NCI-H146 treated with DMSO at 0.1 percent for 48 hours (cell line): ENCODE measurements at regions not wholly inside any gene's neighbourhood (a gene's known extent, or its start where the extent isn't known, plus 50 kb on each side); places are given as distances from the start of the nearest gene placed in this dataset.

ENCODE experiments used
- DNase-seq: peaks from one replicate; lab custom pipeline; 2025; ENCODE audit not compliant: unreplicated experiment; lab: John Stamatoyannopoulos, UW

DNA sequence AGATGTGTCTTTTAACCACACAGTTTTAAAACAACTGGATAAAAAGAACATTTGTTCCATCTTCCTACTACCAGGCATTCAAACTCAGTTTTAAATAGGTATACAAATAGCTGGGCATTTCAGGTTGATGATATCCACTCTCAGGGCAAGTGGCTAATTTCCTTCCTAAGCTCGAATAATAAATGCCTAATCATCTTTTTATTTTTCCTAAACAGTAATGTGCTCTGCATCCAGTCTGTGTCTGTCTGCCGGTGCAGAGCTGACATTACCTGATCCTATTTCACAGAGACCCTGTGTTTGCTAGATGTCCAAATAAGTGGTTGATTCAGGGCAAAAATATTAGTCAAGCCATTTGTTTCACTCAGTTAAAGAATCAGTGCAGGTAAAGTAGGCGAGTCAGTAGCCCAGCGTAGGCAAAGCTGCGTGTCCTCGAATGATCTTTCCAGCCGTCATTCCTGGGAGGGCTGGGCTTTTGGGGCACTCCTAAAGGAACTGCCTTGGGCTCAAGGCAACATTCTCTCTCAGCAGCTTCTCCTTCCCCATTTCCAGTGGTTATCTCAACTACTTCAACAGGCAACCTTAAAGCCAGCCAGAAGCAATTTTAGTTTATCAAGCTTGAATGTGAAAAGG lies 74.2 kb upstream of the BMP2 start:
- no peak for DNase-seq

DNA sequence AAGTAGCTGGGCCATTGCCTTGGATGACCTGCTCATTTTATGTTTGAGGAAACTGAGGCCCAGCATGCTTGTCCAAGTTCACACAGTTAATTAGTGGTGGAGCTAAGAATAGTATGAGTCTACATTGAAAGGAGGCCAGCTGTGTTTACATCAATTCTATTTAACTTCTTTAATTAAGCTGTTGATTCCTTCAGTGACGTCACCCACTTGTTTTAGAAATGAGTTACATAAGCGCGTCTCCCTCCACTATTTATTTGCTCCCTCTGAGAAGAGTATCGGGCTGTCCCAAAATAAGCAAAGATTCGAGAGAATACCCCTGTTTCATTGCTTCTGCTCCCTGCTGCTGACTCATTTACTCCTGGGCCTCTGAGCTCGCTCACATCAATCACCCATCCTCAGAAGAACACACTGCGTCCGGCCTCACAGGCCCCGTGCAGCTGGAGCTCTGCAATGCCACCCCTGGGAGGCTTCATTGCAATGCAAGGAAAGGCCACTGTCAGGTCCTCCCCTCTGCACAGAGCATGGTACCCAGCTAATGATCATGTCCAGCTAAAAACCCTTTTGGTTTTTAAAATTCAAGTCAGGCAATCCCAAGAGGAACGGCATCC lies 74.8 kb upstream of the BMP2 start:
- peak; percentile 16 for DNase-seq

DNA sequence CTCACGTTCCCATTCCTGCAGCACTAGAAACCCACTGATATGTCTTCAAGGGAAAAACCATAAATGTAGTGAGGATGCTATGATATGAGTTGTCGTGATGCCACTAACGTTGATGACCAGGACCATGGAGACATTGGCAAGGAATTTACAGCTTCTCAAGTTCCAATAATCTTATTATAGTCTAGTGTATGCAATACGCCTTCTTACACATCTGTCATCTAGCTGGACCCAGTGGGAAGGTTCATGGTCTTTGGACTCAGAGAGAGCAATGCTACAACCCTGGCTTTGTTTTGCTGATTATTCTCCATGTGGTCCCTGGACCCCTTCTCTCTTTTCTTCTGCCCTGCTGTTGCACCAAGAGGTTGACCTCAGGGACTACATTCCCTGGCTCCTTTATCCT lies 76.0 kb upstream of the BMP2 start:
- no peak for DNase-seq

DNA sequence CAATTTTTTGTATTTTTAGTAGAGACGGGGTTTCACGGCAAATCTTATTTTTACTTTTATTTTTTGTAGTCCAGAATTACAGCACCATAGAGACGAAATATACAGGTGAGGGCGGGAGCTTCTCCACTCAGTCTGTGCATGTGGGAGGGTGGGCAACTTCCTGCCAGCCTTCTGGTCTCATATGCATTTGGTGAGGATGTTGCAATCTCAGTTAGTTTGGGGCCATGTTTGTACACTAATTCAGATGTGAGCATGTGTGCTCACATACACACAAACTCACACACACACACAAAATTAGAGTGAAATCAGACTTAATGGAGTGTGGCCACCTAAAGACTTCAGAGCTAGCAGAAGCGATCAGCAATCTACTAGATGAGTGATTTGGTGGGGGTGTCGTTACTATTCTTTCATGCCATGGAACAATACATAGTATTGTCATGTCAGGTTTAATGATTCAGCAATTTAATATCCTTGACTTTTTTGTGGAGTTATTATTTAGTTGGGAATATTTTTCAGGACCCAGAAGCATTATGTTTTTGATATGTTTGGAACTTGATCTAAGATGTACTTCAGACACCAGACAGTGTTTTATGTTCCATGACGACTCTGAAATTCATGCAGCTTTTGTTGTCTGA lies 78.0 kb upstream of the BMP2 start:
- no peak for DNase-seq

DNA sequence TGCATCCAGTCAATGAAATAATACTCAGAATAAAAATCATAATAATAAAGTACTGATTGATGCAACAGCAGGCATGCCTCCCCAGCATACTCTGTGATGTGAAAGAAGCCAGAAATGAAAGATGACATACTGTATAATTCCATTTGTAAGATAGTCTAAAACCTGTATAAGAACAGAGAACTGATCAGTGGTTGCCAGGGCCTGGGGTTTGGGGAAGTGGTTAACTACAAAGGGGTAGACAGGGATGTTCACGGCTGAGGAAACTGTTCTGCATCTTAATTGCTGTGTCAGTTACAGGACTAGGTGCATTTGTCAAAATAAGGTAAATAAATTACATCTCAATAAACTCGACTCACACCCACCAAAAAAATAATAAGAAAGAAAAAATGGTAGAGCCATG lies 81.3 kb upstream of the BMP2 start:
- no peak for DNase-seq

DNA sequence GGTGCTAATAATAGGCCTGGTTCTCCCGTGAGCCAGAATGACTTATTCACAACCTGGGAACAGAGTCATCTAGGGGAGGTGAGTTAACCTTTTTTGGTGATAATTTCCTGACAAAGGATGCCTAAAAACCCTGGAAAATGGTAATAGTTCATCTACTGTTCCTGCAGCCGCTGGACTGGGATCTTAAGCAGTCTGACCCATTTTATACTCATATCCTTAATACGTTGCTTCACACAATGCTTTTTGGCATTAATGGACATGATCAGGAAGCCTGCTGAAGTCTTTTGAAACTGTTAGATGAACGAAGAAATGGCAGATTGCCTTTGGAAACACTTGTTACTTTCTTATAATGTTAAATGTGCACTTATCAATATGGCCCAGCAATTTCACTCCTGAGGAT lies 81.9 kb upstream of the BMP2 start:
- no peak for DNase-seq

DNA sequence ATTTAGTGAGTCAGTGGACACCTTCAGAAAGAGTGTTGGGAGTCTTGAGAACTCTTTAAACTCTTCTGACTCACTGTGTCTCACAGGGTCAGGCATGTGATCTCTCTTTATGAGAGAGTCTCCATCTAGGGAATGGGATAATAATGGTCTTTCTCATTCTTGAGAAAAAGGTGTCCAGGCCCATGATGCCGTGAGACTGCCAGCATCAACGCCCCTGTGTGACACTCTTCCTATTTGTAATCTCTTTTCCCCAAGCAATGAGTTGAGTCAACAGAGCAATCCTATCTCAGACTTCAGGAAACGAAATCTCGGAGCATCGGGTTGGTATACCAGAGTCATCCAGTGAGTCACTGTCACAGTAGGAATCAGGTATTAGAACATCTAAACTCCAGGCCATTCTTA lies 82.3 kb upstream of the BMP2 start:
- no peak for DNase-seq

DNA sequence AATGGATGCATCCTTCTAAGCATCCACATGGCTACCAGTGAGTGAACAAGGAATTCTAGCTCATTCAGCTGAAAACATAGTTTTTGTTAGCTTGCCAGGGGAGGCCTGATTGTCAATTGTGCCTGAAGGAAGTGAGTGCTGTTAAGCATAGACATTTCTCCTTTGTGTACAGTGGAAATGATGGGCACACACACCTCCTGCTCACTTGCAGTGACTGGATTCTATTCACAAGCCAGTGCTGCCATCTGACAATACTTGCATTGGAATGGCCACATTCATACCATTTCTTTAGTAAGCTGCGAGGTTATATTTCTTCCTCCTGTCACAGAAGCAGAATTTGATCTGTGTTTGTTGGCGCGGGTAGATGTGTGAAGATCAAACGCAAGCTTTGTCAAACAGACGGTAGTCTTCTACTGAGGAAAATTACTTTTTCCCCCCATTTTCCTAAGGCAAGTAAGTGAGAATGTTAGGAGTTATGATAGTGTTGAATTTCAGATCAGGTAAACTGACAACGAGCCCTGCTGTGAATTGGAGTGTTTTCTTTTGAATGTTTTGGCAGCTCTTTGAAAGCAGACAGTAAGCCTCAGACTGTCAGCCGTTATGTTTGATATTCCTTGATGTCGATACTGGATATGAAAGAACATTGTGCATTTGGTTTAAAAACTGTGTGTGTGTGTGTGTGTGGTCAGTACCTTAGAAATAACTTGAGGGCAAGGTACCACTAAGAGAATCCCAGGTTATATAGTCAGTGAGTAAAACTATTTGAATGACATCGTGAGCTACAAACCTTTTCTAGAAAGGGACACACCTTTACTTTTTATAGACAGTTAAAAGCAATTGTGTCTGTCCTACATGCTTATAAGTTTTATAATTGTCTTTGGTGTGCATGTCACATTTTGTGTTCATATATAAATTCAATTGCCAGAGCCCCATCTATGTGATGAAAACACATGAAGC lies 84.2 kb upstream of the BMP2 start:
- DNase-seq = no peak

DNA sequence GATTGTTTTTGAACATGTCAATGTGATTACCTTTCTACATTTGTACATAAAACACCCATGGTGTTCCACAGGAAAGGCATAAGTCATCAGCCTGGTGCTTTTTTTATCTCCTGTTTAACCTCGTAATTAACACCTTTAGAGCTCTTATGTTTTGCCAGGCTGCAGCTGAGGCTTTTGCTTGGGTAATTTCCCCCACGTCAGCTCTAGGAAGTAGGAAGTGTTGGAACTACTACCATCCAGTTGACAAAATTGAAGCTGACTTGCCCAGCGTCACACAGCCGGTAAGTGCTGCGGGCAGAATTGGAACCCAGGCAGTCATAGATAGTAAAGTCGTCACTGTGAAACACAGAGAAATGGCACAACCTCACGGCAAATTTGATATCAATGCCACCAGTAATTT lies 86.6 kb upstream of the BMP2 start:
- DNase-seq = peak; percentile 8

DNA sequence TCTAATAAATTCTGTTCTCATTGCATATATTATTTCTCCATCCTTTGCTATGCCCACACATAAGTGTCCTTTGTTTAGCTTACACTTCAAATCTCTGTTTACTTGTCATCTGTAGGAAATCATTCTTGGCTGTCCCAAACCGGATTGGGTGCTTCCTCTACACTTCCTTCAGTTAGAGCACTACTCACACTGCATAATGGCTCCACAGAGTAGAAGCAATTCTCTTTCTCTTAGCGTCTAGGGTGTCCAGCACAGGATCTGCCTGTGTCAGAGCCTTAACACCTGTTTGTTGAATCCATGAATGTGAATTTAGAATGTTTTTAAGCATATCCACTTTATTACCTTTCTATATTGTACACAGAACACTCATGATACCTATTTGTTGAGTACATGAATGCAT lies 87.0 kb upstream of the BMP2 start:
- DNase-seq = no peak

DNA sequence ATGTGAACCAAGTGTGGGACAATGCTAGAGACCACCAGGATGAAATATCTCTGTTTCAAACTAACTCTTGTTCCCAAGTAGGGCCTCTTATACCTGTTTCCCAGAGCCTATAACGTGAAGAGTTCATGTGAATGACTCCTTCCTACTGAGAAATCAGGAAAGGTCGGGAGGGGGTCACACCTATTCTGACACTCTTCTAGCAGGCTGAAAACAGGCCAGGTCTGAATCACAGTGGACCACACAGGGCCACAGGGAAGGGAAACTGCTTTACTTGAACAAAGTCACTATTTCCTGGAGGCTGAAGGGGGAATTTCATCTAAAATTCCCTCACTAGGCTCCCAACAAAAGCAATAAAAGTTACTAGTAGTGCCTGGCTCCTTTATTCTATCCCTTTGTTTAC lies 88.4 kb upstream of the BMP2 start:
- DNase-seq = no peak

DNA sequence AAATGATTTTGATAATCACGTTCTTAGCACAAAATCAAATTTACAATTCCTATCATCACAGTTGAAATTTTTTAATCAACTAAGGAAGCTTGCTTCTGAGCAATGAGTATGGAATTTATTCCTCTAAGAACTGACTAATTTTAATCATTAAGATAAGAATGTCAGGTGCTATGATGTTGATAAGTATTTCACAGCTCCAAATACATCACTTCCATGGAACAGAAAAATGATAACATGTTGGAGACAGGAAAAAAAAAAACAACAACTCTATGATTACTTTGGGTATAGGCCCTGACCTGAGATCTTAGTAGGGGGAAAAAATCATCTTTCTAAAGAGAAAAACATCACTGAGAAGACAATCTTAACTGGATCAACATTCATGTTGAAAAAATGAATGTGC lies 89.4 kb upstream of the BMP2 start:
- no peak for DNase-seq

DNA sequence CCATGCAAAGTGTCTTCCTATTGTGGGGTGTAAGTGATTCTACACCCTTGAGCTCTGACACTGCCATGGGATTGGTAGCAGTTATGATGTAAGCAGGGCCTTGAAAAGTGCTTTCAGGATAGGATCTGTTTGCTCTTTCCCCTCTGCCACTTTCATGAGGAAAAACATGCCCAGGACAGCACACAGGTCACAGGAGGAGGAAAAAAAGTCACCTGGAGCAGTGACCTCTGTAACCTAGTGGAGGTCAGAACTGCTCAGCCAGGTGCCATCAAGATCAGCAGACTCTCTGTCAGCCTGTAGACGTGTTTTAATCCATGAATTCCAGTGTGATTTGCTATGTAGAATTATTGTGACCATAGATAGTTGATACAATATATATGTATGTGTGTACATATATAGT lies 92.7 kb upstream of the BMP2 start:
- DNase-seq = no peak

DNA sequence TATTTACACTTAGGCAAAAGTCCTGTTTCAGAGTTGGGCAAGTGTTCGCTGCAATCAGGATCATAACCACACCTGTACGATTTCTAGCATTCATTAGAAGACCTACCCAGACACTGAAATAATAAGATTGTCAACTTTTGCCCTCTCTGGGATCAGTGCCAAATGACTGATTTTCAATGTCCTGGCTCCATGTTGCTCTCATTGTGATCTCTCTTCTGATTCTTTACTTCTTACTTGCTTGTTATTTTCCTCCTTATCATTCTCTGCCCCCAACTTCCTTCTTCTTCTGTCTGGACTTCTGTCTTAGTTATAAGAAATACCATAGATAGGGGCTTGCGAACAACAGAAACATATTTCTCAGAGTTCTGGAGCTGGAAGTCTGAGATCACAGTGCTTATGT lies 94.4 kb upstream of the BMP2 start:
- no peak for DNase-seq

DNA sequence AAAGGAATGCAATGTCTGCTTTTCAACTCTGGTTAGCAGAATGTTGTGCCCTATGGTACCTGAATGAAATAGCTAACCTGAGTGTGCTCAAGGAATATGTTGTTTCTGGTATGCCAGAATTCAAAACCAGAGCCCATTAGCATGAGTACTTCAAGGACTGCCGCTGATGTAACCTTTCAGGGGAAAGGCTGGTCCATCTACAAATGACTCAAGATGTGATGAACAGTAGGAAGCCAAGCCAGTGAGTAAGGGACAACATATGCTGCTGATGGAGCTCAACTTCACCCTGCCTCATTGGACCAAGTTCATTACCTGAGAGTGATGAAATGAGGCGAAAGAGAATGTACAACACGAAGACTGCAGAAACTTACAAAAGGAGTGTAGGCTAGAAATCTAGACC lies 95.7 kb upstream of the BMP2 start:
- no peak for DNase-seq

DNA sequence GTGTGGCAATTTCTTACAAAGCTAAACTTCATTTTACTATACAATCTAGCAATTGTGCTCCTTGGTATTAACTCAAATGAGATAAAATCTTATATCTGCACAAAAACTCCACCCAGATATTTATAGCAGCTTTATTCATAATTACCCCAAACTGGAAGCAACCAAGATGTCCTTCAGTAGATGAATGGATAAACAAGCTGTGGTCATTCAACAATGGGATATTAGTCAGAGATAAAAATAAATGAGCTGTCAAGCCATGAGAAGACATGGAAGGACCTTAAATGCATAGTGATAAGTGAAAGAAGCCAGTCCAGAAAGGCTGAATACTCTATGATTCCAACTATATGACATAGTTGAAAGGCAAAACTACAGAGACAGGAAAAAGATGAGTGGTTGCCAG lies 98.9 kb upstream of the BMP2 start:
- no peak for DNase-seq

DNA sequence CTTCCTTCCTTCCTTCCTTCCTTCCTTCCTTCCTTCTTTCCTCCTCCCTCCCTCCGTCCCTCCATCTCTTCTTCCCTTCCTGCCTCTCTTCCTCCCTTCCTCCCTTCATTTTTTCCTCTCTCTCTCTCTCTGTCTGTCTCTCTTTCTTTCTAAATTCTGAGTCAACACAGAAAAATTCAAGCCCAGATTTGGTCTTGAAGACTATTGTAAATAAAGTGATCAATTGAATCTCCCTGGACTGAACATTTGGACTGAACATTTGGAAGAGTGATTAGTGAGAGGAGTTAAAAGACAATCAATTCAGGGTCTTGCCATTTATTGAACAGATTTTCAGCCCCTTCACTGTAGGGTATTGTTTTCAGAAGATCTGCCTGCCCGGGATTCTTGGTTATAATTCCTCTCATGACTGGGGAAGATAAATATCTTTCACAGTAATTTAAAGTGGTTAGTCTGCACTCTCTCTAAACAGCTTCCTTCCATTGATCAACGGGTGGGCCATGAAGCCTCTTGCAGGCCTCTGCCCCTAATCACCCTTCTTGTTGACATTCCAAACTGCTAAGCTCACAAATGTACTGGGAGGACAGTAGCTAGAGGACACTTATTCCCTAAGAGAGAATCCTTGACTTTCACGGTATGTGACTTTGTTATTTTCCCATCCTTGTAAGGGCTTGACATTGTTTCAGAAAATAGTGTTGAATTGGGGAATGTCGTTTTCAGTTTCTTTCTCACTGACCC lies 101.7 kb upstream of the BMP2 start:
- no peak for DNase-seq

DNA sequence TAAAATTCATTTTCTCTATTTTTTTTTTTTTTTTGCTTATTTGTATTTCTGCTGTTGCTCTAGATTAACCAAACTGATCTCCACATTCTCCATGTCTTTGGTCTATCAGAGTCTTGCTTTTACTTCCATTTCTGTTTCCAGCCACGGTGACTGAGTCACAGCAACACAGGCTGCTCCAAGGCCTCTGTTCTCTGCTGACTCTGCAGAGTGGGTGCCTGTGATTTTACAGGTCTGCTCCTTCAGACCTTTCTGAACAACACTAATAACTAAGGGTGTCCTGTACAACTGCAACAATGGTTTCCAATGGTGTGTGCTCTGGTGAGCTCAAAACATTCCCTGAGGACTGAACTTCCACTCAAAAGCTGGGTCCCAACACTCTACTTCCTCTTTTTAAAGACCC lies 102.3 kb upstream of the BMP2 start:
- no peak for DNase-seq

DNA sequence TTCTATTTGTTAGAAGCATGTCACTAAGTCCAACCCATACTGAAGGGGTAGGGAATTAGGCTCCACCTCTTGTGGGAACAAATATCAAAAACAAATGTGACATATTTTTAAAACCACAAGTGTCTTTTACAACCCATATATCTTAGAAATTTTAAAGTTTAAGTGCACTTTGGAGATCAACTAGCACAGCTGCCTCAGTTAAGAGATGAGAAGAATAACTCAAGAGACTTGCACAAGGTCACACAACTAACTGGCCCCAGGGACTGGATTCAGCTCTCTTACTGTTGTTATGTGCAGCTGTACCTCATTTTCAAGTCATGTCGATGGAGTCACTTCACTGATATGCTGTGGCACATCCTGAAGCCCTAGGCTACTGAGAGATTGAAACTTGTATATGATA lies 102.9 kb upstream of the BMP2 start:
- DNase-seq = no peak

DNA sequence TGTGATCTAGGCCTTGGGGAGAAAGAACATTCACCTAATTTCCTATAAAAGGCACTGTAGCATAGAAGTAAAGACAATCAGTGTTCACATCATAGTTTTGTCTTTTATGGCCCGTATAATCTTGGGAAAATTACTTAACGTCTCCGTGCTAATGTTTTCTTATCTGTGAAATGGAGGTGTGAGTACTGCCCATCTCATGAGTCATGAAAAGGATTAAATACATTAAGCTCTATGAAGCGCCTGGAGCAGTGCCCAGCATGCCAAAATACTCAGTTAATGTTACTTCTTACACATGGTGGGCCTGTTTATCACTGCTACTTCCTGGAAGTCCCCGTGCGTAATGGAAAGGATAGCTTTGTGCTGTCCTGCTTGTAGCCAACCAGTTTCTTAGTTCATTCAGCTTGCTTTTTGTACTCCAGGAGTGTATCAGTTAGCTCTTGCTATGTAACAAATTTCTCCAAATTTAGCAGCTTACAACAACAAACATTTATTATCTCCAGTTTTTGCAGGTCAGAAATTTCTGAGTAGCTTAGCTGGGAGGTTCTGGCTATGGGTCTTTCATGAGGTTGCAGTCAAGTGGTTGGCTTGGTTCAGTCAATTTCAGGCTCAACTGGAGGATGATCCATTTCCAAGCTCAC lies 103.6 kb upstream of the BMP2 start:
- DNase-seq = no peak

DNA sequence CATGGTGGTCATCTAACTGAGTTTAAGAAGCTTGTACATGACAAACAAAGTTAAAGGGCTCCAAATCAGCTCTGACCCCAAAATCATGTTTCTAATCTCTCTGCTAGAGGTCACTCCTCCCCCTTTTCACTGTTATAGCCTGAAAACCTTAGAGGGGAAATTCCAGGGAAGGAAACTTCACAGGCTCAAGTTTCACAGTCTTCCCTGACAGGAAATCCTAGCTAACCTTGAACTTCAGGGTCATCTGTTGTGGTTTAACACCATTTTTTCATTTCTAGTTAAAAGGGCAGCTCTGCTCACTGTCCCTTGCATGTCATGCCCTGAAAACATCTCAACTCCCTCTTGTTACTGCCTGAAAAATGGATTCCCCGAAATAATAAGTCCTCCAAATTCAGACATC lies 104.4 kb upstream of the BMP2 start:
- no peak for DNase-seq
